ENCODE measurements at regions not wholly inside any gene's neighbourhood (a gene's known extent, or its start where the extent isn't known, plus 50 kb on each side); places are given as distances from the start of the nearest gene placed in this dataset.

DNA sequence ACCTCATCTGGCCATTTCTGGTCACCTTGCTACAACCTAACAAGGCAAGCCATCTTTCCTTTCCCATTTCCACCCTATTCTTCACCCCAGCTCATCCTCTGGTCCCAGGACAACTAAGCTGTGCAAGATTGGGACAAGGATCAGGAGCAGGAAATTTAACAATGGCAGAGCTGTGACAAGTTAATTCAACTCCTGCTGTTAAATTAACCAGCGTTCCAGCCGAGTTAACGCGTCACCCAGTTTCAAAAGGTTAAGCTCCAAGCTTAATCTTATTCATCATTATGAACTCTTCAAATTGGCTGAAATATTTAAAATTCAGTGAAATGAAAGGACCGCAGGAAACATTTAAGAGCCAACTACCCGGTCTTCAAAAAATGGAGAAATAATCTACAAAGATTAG, 231.9 kb downstream of the GRB14 start:
- TF ChIP-seq POLR2A (IDR thresholded peaks at IDR 0.05) (no peak), CTCF (IDR thresholded peaks at IDR 0.05) (no peak)

Measured in Peyer's patch (tissue), 4 donors.